ENCODE measurements at regions not wholly inside any gene's neighbourhood (a gene's known extent, or its start where the extent isn't known, plus 50 kb on each side); places are given as distances from the start of the nearest gene placed in this dataset.
A peak's percentile ranks its signal among the peaks of the same experiment; 100 is the strongest.

GRCh38 chr2:173574324-173575112, 219.8 kb downstream of the CDCA7 start:
- no peak for TF ChIP-seq EZH2 (IDR thresholded peaks at IDR 0.05; ENCODE audit: low read length, unreplicated experiment)
- TF ChIP-seq CTCF (conservative IDR thresholded peaks at IDR 0.05; ENCODE audit: low read depth, low read length), result no peak
- no peak for TF ChIP-seq EZH2phosphoT487 (IDR thresholded peaks at IDR 0.05; ENCODE audit: borderline replicate concordance, low read length)
- no TSS peak for BruUV-seq (replicated peaks)
- Histone ChIP-seq H3K9ac (ENCODE audit: low read length) (no peak overlapping the region), H3K27me3 (ENCODE audit: low read length) (no peaks in the 10 kb centered on the region), H3K4me3 (ENCODE audit: low read length) (no peak overlapping the region), H3F3A (ENCODE audit: low read length, unreplicated experiment) (no peaks in the 10 kb centered on the region), H3K9me3 (ENCODE audit: low read length) (no peaks in the 10 kb centered on the region), H3K27ac (ENCODE audit: low read length) (peak overlapping the region; percentile 58), H3K79me2 (ENCODE audit: low read length) (peaks cover 24% of the 10 kb centered on the region), H2AFZ (ENCODE audit: low read length) (no peak overlapping the region), H4K20me1 (ENCODE audit: low read length) (no peaks in the 10 kb centered on the region), H3K4me2 (ENCODE audit: low read length) (no peak overlapping the region; the same call in 1 of the 2 replicates), H3K9me2 (replicated peaks; ENCODE audit: low read length) (no peaks in the 10 kb centered on the region), H3K4me1 (ENCODE audit: insufficient read depth, low read length) (peaks cover 64% of the 10 kb centered on the region), H3K36me3 (ENCODE audit: low read depth, low read length) (no peaks in the 10 kb centered on the region)
- intact Hi-C loops (cut with micrococcal nuclease), result loop anchor here (5.0 to 10.0 kb wide), 5 partner anchors 93 to 768 kb away; no protein-coding TSS in a partner anchor
- ATAC-seq, result peak; percentile 29
- DNase-seq, result peak; percentile 69
- POLR2A ChIA-PET (ENCODE audit: unreplicated experiment), result no interaction called here
- CTCF ChIA-PET, result interaction anchor here (0.6 kb wide), 1 partner anchor 242 kb away, joined by 4 read pairs; no protein-coding TSS in a partner anchor

DNA sequence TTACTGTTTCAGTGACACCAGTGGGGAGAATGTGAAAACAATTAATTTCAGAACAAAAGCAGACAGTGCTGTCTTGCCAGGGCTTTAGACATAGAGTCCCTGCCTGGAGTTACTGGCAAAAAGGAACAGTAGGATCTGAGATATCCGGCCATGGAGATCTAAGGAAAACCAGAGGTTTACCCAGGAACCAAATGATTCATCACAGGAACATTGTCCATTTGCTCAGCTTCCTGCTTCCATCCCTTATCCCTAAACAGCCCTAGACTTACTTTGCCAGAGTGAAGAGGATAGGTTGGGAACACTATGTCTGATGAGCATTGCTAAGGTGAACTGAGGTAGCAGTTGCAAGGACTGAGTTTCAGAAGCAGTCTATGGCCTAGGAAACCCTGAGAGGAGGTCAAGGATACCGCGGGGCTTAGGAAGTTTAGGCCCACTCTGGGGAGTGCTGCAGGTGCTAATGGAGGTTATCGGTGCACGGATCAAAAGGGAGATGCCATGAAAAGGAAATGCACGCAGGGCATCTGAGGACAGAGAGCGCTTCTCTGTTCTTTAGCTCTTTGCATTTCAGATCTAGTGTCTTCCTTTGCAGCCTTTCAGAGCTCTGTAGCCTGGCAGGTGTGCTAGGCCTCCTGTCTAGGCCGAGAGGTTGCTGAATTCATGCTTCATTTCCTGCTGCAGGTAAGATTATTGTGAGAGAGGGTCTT, 223.9 kb downstream of the CDCA7 start:
- peak; percentile 65 for ATAC-seq
- TF ChIP-seq EZH2 (IDR thresholded peaks at IDR 0.05; ENCODE audit: low read length, unreplicated experiment) (no peak), CTCF (conservative IDR thresholded peaks at IDR 0.05; ENCODE audit: low read depth, low read length) (no peak), EZH2phosphoT487 (IDR thresholded peaks at IDR 0.05; ENCODE audit: borderline replicate concordance, low read length) (no peak)
- H3K79me2 ChIP-seq (ENCODE audit: low read length), result peaks cover 10% of the 10 kb centered on the region; the same call in 1 of the 2 replicates
- H3K27me3 ChIP-seq (ENCODE audit: low read length), result no peaks in the 10 kb centered on the region
- no peaks in the 10 kb centered on the region for H3F3A ChIP-seq (ENCODE audit: low read length, unreplicated experiment)
- no peaks in the 10 kb centered on the region for H3K36me3 ChIP-seq (ENCODE audit: low read depth, low read length)
- no peak overlapping the region for H3K4me3 ChIP-seq (ENCODE audit: low read length)
- BruUV-seq (replicated peaks), result no TSS peak
- no peak overlapping the region for H2AFZ ChIP-seq (ENCODE audit: low read length)
- no peaks in the 10 kb centered on the region for H4K20me1 ChIP-seq (ENCODE audit: low read length)
- ChIA-PET POLR2A (ENCODE audit: unreplicated experiment) (no interaction called here), CTCF (no interaction called here)
- H3K27ac ChIP-seq (ENCODE audit: low read length), result peak overlapping the region; percentile 18; the same call in 1 of the 2 replicates
- no peak overlapping the region for H3K9ac ChIP-seq (ENCODE audit: low read length)
- peak; percentile 53 for DNase-seq
- no peaks in the 10 kb centered on the region for H3K9me3 ChIP-seq (ENCODE audit: low read length)
- intact Hi-C loops (cut with micrococcal nuclease), result loop anchor here (10.0 kb wide), 1 partner anchor 276 kb away; no protein-coding TSS in a partner anchor
- peak overlapping the region; percentile 23; the same call in 1 of the 2 replicates for H3K4me2 ChIP-seq (ENCODE audit: low read length)
- H3K4me1 ChIP-seq (ENCODE audit: insufficient read depth, low read length), result peaks cover 38% of the 10 kb centered on the region
- H3K9me2 ChIP-seq (replicated peaks; ENCODE audit: low read length), result no peaks in the 10 kb centered on the region

Data from PC-3 (cell line).